ENCODE measurements at regions not wholly inside any gene's neighbourhood (a gene's known extent, or its start where the extent isn't known, plus 50 kb on each side); places are given as distances from the start of the nearest gene placed in this dataset.
"Not testable (repeated sequence)": the region's sequence is repeated elsewhere in the genome, so short reads cannot be mapped to it uniquely, and the experiment has no call there.

DNA sequence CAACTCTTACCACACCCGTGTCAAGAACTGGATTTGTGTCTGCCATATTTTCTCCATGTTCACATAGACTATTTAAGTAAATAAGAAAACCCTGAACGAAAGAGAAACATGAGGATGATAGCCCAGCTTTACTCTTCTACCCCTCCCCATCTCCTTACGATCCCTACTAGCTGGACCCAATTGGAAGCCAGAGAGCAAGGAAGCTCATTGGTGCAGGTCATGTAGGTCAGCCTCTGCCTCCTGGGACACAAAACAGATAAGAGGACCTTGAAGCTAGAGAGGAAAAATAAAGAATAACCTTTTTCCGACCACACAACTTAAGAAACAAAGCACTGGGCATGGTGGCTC lies 124.6 kb upstream of the ATF7IP start:
- H3K36me3 ChIP-seq (ENCODE audit: control insufficient read depth in 1 of 2, insufficient read depth in 2 of 2, low read length in 2 of 2), result no peaks in the 10 kb centered on the region
- no peak overlapping the region for H3K4me3 ChIP-seq (ENCODE audit: low read depth in 1 of 2, low read length in 2 of 2)
- peaks cover 0 to 9% of the 10 kb centered on the region in 2 donors for H3K9me3 ChIP-seq (ENCODE audit: control insufficient read depth in 1 of 2, low read length in 2 of 2)
- H3K4me1 ChIP-seq (ENCODE audit: control insufficient read depth in 1 of 2, insufficient read depth in 2 of 2, low read length in 2 of 2), result no peaks in the 10 kb centered on the region
- no peak overlapping the region for H3K27ac ChIP-seq (ENCODE audit: low read length)
- no peaks in the 10 kb centered on the region for H3K27me3 ChIP-seq (ENCODE audit: low read depth, low read length)

DNA sequence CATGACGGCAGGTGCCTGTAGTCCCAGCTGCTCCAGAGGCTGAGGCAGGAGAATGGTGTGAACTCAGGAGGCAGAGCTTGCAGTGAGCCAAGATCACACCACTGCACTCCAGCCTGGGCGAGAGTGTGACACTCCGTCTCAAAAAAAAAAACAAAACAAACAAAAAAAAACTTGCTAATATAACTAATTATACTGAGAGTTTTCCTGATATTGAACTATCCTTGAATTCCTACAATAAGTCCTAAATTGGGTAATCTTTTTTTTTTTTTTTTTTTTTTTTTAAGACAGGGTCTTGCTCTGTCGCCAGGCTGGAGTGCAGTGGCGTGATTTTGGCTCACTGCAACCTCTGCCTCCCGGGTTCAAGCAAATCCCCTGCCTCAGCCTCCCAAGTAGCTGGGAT lies 122.7 kb upstream of the ATF7IP start:
- not testable (repeated sequence) for H3K4me1 ChIP-seq (ENCODE audit: control insufficient read depth in 1 of 2, insufficient read depth in 2 of 2, low read length in 2 of 2); H3K27ac ChIP-seq (ENCODE audit: low read length); H3K36me3 ChIP-seq (ENCODE audit: control insufficient read depth in 1 of 2, insufficient read depth in 2 of 2, low read length in 2 of 2); H3K9me3 ChIP-seq (ENCODE audit: control insufficient read depth in 1 of 2, low read length in 2 of 2); H3K4me3 ChIP-seq (ENCODE audit: low read depth in 1 of 2, low read length in 2 of 2); H3K27me3 ChIP-seq (ENCODE audit: low read depth, low read length)

DNA sequence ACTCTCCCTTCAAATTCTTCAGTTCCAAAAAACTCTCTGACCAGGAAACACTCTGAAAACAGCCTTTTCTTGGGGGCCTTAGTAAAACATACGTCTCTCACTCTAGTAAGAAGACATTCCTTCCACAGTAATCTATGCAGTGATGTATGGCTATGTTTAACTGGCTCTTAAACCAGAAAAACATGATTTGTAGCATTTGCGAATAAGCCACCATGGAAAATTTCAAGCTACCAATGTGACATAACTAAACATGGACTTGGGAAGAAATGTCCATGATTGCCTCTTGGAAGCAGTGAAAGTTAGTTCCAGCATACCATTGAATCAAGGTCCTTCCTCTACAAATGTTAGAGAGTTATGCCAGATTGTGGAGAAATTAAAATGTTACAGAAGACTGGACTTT lies 121.5 kb upstream of the ATF7IP start:
- Histone ChIP-seq H3K27me3 (ENCODE audit: low read depth, low read length) (no peaks in the 10 kb centered on the region), H3K27ac (ENCODE audit: low read length) (no peak overlapping the region), H3K4me3 (ENCODE audit: low read depth in 1 of 2, low read length in 2 of 2) (no peak overlapping the region), H3K9me3 (ENCODE audit: control insufficient read depth in 1 of 2, low read length in 2 of 2) (peaks cover 0 to 9% of the 10 kb centered on the region in 2 donors), H3K4me1 (ENCODE audit: control insufficient read depth in 1 of 2, insufficient read depth in 2 of 2, low read length in 2 of 2) (no peaks in the 10 kb centered on the region), H3K36me3 (ENCODE audit: control insufficient read depth in 1 of 2, insufficient read depth in 2 of 2, low read length in 2 of 2) (no peaks in the 10 kb centered on the region)

DNA sequence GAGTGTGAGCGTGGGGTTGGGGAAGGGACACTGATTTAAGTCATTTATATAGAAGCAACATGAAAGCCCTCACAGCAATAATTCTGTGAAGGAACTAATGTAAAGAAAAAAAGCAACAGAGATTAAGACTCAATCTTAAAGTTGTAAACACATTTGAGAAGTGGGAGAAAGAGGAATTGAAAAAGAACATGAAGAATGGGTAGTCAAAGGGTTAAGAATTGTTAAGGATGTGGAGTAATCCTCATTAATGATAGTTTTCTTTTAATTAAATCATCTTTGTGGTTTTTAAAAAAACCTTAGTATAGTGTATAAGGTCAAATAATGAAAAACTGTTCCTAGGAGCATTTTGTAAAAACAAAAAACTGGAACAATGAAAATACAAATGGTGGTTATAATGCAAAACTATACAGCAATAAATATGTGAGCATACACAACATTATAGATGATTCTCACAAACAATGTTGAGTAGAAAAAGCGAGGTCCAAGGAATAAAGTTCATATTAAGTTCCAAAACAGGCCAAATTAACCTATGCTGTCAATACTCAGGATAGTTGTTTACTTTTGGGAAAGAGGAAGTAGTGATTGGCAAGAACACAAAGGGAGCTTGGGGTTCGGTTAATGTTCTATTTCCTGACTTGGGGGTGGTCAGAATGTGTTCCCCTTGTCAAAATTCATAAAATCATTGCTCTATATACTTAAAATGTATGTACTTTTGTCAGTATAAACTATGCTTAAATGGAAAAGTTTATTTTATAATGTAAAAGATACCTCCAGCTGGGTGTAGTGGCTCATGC lies 120.4 kb upstream of the ATF7IP start:
- Histone ChIP-seq H3K36me3 (ENCODE audit: control insufficient read depth in 1 of 2, insufficient read depth in 2 of 2, low read length in 2 of 2) (no peaks in the 10 kb centered on the region), H3K27ac (ENCODE audit: low read length) (no peak overlapping the region), H3K27me3 (ENCODE audit: low read depth, low read length) (no peaks in the 10 kb centered on the region), H3K4me1 (ENCODE audit: control insufficient read depth in 1 of 2, insufficient read depth in 2 of 2, low read length in 2 of 2) (no peaks in the 10 kb centered on the region), H3K9me3 (ENCODE audit: control insufficient read depth in 1 of 2, low read length in 2 of 2) (peaks cover 0 to 9% of the 10 kb centered on the region in 2 donors), H3K4me3 (ENCODE audit: low read depth in 1 of 2, low read length in 2 of 2) (no peak overlapping the region)

DNA sequence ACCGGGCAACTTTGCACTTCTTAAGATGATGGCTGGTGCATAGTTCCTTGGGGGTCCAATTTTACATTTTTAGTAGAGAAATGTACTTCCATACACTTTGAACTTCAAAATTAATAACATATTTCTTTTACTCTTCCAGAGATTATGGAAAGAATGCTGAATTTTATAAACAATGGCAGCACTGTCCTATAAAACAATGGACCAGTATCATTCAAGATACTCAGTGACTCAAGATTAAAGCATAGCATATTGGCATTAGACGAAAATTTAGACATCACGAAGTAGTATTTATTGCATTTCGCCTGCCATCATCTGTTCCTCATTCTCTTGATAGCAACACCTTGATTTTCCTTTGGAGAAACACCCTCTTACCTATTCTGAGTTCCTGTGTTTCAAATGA lies 118.3 kb upstream of the ATF7IP start:
- H3K9me3 ChIP-seq (ENCODE audit: control insufficient read depth in 1 of 2, low read length in 2 of 2), result peaks cover 0 to 8% of the 10 kb centered on the region in 2 donors
- no peaks in the 10 kb centered on the region for H3K27me3 ChIP-seq (ENCODE audit: low read depth, low read length)
- no peaks in the 10 kb centered on the region for H3K4me1 ChIP-seq (ENCODE audit: control insufficient read depth in 1 of 2, insufficient read depth in 2 of 2, low read length in 2 of 2)
- H3K36me3 ChIP-seq (ENCODE audit: control insufficient read depth in 1 of 2, insufficient read depth in 2 of 2, low read length in 2 of 2), result no peaks in the 10 kb centered on the region
- H3K27ac ChIP-seq (ENCODE audit: low read length), result no peak overlapping the region
- H3K4me3 ChIP-seq (ENCODE audit: low read depth in 1 of 2, low read length in 2 of 2), result no peak overlapping the region

DNA sequence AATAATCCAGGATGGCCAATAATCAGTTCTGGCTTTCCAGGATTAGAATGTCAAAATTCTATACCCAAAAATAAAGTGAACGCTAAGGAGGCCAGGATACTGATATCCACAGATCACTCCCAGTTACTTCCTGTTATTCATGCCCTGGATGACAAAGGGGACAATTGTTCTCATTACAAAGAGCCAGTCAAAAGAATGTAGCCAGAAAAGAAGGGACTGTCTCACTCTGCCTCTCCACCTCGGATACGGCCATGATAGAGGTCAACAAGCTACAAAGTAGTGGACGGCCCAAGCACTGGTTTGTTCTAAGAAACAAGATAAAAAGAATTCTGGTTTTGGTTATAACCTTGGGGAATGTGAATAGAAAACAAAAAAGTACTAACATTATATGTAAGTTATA lies 116.1 kb upstream of the ATF7IP start:
- Histone ChIP-seq H3K27ac (ENCODE audit: low read length) (no peak overlapping the region), H3K36me3 (ENCODE audit: control insufficient read depth in 1 of 2, insufficient read depth in 2 of 2, low read length in 2 of 2) (no peaks in the 10 kb centered on the region), H3K4me1 (ENCODE audit: control insufficient read depth in 1 of 2, insufficient read depth in 2 of 2, low read length in 2 of 2) (no peaks in the 10 kb centered on the region), H3K27me3 (ENCODE audit: low read depth, low read length) (no peaks in the 10 kb centered on the region), H3K4me3 (ENCODE audit: low read depth in 1 of 2, low read length in 2 of 2) (no peak overlapping the region), H3K9me3 (ENCODE audit: control insufficient read depth in 1 of 2, low read length in 2 of 2) (peaks cover 0 to 2% of the 10 kb centered on the region in 2 donors)

DNA sequence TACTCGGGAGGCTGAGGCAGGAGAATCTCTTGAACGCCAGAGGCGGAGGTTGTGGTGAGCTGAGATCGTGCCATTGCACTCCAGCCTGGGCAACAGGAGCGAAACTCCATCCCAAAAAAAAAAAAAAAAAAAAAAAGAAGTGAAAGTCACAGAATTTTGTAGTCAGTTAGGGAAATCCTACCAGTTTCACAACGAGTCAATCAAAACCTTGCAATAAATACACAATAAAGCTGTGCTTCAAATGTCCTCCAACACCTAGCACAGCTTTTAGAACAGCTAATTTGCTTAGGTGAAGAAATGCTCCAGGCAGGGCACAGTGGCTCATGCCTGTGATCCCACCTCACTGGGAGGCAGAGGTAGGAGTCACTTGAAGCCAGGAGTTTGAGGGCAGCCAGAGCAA lies 112.8 kb upstream of the ATF7IP start:
- no peaks in the 10 kb centered on the region for H3K27me3 ChIP-seq (ENCODE audit: low read depth, low read length)
- no peak overlapping the region for H3K27ac ChIP-seq (ENCODE audit: low read length)
- H3K4me3 ChIP-seq (ENCODE audit: low read depth in 1 of 2, low read length in 2 of 2), result no peak overlapping the region
- H3K36me3 ChIP-seq (ENCODE audit: control insufficient read depth in 1 of 2, insufficient read depth in 2 of 2, low read length in 2 of 2), result no peaks in the 10 kb centered on the region
- no peaks in the 10 kb centered on the region for H3K9me3 ChIP-seq (ENCODE audit: control insufficient read depth in 1 of 2, low read length in 2 of 2)
- peaks cover 14 to 17% of the 10 kb centered on the region in 2 donors for H3K4me1 ChIP-seq (ENCODE audit: control insufficient read depth in 1 of 2, insufficient read depth in 2 of 2, low read length in 2 of 2)

DNA sequence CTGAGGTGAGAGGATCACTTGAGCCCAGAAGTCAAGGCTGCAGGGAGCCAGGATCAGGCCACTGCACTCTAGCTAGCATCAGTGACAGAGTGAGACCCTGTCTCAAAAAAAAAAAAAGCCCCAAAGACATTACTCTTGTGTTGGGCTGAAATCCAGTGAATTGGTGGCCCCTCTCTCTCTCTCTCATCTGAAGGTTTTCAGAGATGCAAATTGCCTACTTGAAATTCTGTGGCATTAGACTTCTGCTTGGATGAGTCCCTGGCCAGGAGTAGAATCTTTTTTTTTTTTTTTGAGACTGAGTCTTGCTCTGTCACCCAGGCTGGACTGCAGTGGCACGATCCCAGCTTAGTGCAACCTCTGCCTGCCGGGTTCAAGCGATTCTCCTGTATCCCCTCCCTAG lies 112.0 kb upstream of the ATF7IP start:
- H3K27me3 ChIP-seq (ENCODE audit: low read depth, low read length), result no peaks in the 10 kb centered on the region
- H3K27ac ChIP-seq (ENCODE audit: low read length), result no peak overlapping the region
- no peaks in the 10 kb centered on the region for H3K36me3 ChIP-seq (ENCODE audit: control insufficient read depth in 1 of 2, insufficient read depth in 2 of 2, low read length in 2 of 2)
- H3K9me3 ChIP-seq (ENCODE audit: control insufficient read depth in 1 of 2, low read length in 2 of 2), result no peaks in the 10 kb centered on the region
- peaks cover 20 to 24% of the 10 kb centered on the region in 2 donors for H3K4me1 ChIP-seq (ENCODE audit: control insufficient read depth in 1 of 2, insufficient read depth in 2 of 2, low read length in 2 of 2)
- no peak overlapping the region for H3K4me3 ChIP-seq (ENCODE audit: low read depth in 1 of 2, low read length in 2 of 2)

DNA sequence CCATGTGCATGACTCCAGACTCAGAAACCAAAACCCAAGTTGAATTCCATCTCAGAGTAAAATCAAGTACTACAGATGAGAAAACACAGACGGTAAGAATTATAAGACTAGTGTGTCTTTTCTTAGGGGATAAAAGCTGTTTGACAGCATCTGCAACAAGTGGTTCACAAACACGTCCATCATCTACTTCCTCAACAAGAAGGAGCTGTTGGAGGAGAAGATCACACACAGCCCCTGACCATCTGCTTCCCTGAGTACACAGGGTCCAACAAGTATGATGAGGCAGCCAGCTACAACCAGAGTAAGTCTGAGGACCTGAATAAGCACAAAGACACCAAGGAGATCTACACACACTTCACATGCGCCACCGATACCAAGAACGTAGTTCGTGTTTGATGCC lies 110.7 kb upstream of the ATF7IP start:
- no peak overlapping the region for H3K27ac ChIP-seq (ENCODE audit: low read length)
- peaks cover 20 to 34% of the 10 kb centered on the region in 2 donors for H3K4me1 ChIP-seq (ENCODE audit: control insufficient read depth in 1 of 2, insufficient read depth in 2 of 2, low read length in 2 of 2)
- H3K4me3 ChIP-seq (ENCODE audit: low read depth in 1 of 2, low read length in 2 of 2), result no peak overlapping the region
- H3K36me3 ChIP-seq (ENCODE audit: control insufficient read depth in 1 of 2, insufficient read depth in 2 of 2, low read length in 2 of 2), result no peaks in the 10 kb centered on the region
- no peaks in the 10 kb centered on the region for H3K27me3 ChIP-seq (ENCODE audit: low read depth, low read length)
- peaks cover 0 to 3% of the 10 kb centered on the region in 2 donors for H3K9me3 ChIP-seq (ENCODE audit: control insufficient read depth in 1 of 2, low read length in 2 of 2)

DNA sequence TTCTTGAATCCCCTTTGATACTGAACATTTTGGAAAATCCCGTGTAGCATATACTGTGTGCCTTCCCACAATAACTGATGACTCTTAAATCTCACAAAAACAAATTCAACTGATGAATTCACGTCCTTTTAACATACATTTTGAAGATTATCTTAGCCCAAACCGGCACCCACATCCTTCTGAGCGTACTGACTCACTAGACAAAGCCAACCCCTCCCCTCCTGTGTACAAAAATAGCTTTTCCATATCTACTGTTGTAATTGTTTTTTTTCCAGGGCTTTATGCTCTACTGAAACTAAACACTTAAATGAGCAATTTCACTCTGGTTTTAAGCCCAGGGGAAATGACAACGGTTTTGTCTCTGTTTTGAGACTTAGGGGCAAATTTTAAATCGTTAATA lies 109.4 kb upstream of the ATF7IP start:
- Histone ChIP-seq H3K4me1 (ENCODE audit: control insufficient read depth in 1 of 2, insufficient read depth in 2 of 2, low read length in 2 of 2) (peaks cover 20 to 47% of the 10 kb centered on the region in 2 donors), H3K9me3 (ENCODE audit: control insufficient read depth in 1 of 2, low read length in 2 of 2) (peaks cover 0 to 3% of the 10 kb centered on the region in 2 donors), H3K4me3 (ENCODE audit: low read depth in 1 of 2, low read length in 2 of 2) (no peak overlapping the region), H3K27ac (ENCODE audit: low read length) (peak overlapping the region; percentile 86), H3K27me3 (ENCODE audit: low read depth, low read length) (no peaks in the 10 kb centered on the region), H3K36me3 (ENCODE audit: control insufficient read depth in 1 of 2, insufficient read depth in 2 of 2, low read length in 2 of 2) (no peaks in the 10 kb centered on the region)

DNA sequence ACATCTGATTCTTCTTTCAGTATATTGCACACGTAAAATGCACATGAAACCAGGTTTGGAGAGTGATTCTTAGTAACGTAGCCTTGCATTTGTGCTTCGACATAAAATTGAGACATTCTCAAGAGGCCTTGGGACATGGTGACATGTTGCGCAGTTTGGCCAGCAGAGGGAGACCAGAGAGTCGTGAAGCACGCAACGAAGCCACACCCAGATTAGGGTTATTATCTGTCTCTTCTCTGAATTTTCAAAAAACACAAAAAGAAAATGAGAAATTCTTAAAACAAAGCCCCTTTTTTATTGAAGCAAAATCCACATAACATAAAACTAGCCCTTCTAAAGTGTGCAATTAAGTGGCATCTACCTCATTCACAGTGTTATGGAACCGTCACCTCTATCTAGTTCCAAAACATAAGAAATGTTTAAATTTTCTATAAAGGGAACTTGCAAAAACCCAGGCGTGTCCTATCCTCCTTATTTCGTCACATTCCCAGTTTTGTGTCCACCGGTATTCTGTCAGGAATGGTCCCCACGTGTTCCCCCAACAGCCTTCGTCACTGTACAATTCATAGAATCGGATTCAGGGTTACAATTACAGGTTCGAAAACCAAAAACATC lies 108.8 kb upstream of the ATF7IP start:
- Histone ChIP-seq H3K36me3 (ENCODE audit: control insufficient read depth in 1 of 2, insufficient read depth in 2 of 2, low read length in 2 of 2) (no peaks in the 10 kb centered on the region), H3K27ac (ENCODE audit: low read length) (peak overlapping the region; percentile 86), H3K4me1 (ENCODE audit: control insufficient read depth in 1 of 2, insufficient read depth in 2 of 2, low read length in 2 of 2) (peaks cover 20 to 49% of the 10 kb centered on the region in 2 donors), H3K4me3 (ENCODE audit: low read depth in 1 of 2, low read length in 2 of 2) (peak overlapping the region in 1 of 2 donors; percentile 19), H3K9me3 (ENCODE audit: control insufficient read depth in 1 of 2, low read length in 2 of 2) (peaks cover 0 to 3% of the 10 kb centered on the region in 2 donors), H3K27me3 (ENCODE audit: low read depth, low read length) (no peaks in the 10 kb centered on the region)
